ENCODE measurements at regions not wholly inside any gene's neighbourhood (a gene's known extent, or its start where the extent isn't known, plus 50 kb on each side); places are given as distances from the start of the nearest gene placed in this dataset.

DNA sequence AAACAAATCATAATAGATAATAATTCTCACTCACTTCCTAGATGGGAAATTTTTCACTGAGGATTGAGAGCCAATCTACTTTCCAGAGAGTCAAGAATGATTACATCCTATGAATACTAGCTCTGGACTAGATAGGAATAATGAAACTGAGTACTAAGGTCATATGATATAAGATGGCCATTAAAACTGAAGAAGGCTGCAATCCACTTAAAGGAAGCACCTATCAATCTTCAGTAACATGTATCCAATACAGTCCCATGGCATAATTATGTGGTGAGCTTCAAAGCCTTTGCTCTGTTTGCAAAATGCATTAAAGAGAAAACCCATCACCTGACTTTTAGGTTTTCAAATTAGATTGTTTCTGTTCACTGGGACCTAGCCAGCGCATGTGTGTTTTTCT, 398.0 kb upstream of the MEIS1 start:
- TF ChIP-seq FOXP1 (CRISPR knock-in tag; IDR thresholded peaks at IDR 0.05; ENCODE audit: borderline replicate concordance) (no peak), CBFB (CRISPR knock-in tag; IDR thresholded peaks at IDR 0.05; ENCODE audit: low read depth) (no peak), CREM (CRISPR knock-in tag; IDR thresholded peaks at IDR 0.05) (no peak), ZNF232 (CRISPR knock-in tag; IDR thresholded peaks at IDR 0.05) (no peak), ZNF416 (CRISPR knock-in tag; IDR thresholded peaks at IDR 0.05) (no peak), RORB (CRISPR knock-in tag; IDR thresholded peaks at IDR 0.05) (no peak)
- TF ChIP-seq, protein P1, sequence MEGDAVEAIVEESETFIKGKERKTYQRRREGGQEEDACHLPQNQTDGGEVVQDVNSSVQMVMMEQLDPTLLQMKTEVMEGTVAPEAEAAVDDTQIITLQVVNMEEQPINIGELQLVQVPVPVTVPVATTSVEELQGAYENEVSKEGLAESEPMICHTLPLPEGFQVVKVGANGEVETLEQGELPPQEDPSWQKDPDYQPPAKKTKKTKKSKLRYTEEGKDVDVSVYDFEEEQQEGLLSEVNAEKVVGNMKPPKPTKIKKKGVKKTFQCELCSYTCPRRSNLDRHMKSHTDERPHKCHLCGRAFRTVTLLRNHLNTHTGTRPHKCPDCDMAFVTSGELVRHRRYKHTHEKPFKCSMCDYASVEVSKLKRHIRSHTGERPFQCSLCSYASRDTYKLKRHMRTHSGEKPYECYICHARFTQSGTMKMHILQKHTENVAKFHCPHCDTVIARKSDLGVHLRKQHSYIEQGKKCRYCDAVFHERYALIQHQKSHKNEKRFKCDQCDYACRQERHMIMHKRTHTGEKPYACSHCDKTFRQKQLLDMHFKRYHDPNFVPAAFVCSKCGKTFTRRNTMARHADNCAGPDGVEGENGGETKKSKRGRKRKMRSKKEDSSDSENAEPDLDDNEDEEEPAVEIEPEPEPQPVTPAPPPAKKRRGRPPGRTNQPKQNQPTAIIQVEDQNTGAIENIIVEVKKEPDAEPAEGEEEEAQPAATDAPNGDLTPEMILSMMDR (IDR thresholded peaks at IDR 0.05), result no peak

Measured in WTC11 (cell line).